ENCODE measurements at regions not wholly inside any gene's neighbourhood (a gene's known extent, or its start where the extent isn't known, plus 50 kb on each side); places are given as distances from the start of the nearest gene placed in this dataset.

GRCh38 chr1:4261327-4261726 is 361.3 kb upstream of the C1orf174 start:
- no peak overlapping the region for H3K4me3 ChIP-seq (ENCODE audit: low read length)
- DNase-seq (ENCODE audit: low read depth), result no peak
- no peak for TF ChIP-seq CTCF (IDR thresholded peaks at IDR 0.05; ENCODE audit: insufficient read depth, low read depth, low read length, missing control alignments)

- TF ChIP-seq CTCF (IDR thresholded peaks at IDR 0.05; ENCODE audit: insufficient read depth, low read depth, low read length, missing control alignments), result no peak
- H3K4me3 ChIP-seq (ENCODE audit: low read length), result no peak overlapping the region
- no peak for DNase-seq (ENCODE audit: low read depth)
These were observed 362.6 kb upstream of the C1orf174 start for GRCh38 chr1:4262665-4263064.

- TF ChIP-seq CTCF (IDR thresholded peaks at IDR 0.05; ENCODE audit: insufficient read depth, low read depth, low read length, missing control alignments), result no peak
- DNase-seq (ENCODE audit: low read depth), result no peak
- H3K4me3 ChIP-seq (ENCODE audit: low read length), result no peak overlapping the region
These were observed 363.6 kb upstream of the C1orf174 start for GRCh38 chr1:4263699-4264098.

- no peak overlapping the region for H3K4me3 ChIP-seq (ENCODE audit: low read length)
- DNase-seq (ENCODE audit: low read depth), result no peak
These were observed 365.8 kb upstream of the C1orf174 start for GRCh38 chr1:4265836-4266235.

GRCh38 chr1:4267381-4268261 is 367.5 kb upstream of the C1orf174 start:
- no peak for TF ChIP-seq CTCF (IDR thresholded peaks at IDR 0.05; ENCODE audit: insufficient read depth, low read depth, low read length, missing control alignments)
- H3K4me3 ChIP-seq (ENCODE audit: low read length), result no peak overlapping the region
- no peak for DNase-seq (ENCODE audit: low read depth)

More at GRCh38 chr1:4265836-4266235, 365.8 kb upstream of the C1orf174 start:
- no peak for TF ChIP-seq CTCF (IDR thresholded peaks at IDR 0.05; ENCODE audit: insufficient read depth, low read depth, low read length, missing control alignments)

- TF ChIP-seq CTCF (IDR thresholded peaks at IDR 0.05; ENCODE audit: insufficient read depth, low read depth, low read length, missing control alignments), result no peak
- H3K4me3 ChIP-seq (ENCODE audit: low read length), result no peak overlapping the region
- DNase-seq (ENCODE audit: low read depth), result no peak
These were observed 368.3 kb upstream of the C1orf174 start for GRCh38 chr1:4268262-4268888.

Data from epithelial cell of esophagus (primary cell).